GM19395 (cell line): ENCODE measurements at regions not wholly inside any gene's neighbourhood (a gene's known extent, or its start where the extent isn't known, plus 50 kb on each side); places are given as distances from the start of the nearest gene placed in this dataset.
"Not testable (repeated sequence)": the region's sequence is repeated elsewhere in the genome, so short reads cannot be mapped to it uniquely, and the experiment has no call there.

Experiments
- ATAC-seq: cut with Tn5 transposase; IDR thresholded peaks from one replicate; pipeline ENCODE4 v1.9.1; 2021; ENCODE audit warnings: mild to moderate bottlenecking, moderate library complexity; ENCODE audit not compliant: unreplicated experiment

GRCh38 chr6:112574190-112574589, 227.1 kb downstream of the RFPL4B start:
- ATAC-seq: no peak

GRCh38 chr6:112575309-112575834, 228.2 kb downstream of the RFPL4B start:
- no peak for ATAC-seq

GRCh38 chr6:112576423-112576822, 229.3 kb downstream of the RFPL4B start:
- ATAC-seq: no peak

GRCh38 chr6:112579601-112580000, 232.5 kb downstream of the RFPL4B start:
- ATAC-seq: no peak

GRCh38 chr6:112581015-112581414, 233.9 kb downstream of the RFPL4B start:
- ATAC-seq: no peak

GRCh38 chr6:112590326-112590725, 243.2 kb downstream of the RFPL4B start:
- no peak for ATAC-seq

GRCh38 chr6:112591329-112591728, 244.2 kb downstream of the RFPL4B start:
- ATAC-seq: no peak

GRCh38 chr6:112592159-112592558, 245.0 kb downstream of the RFPL4B start:
- ATAC-seq: no peak

GRCh38 chr6:112594886-112595594, 247.9 kb downstream of the RFPL4B start:
- ATAC-seq: no peak

GRCh38 chr6:112595841-112596240, 248.7 kb downstream of the RFPL4B start:
- ATAC-seq: no peak

- no peak for ATAC-seq
These were observed 250.0 kb downstream of the RFPL4B start for GRCh38 chr6:112597176-112597575.

- ATAC-seq: no peak
These were observed 253.0 kb downstream of the RFPL4B start for GRCh38 chr6:112600168-112600567.

GRCh38 chr6:112603726-112604125, 256.6 kb downstream of the RFPL4B start:
- ATAC-seq: no peak

GRCh38 chr6:112606656-112607435, 259.7 kb downstream of the RFPL4B start:
- ATAC-seq: no peak

- not testable (repeated sequence) for ATAC-seq
These were observed 261.8 kb downstream of the RFPL4B start for GRCh38 chr6:112608925-112609324.

GRCh38 chr6:112613410-112613809, 266.3 kb downstream of the RFPL4B start:
- no peak for ATAC-seq

- ATAC-seq: no peak
These were observed 271.7 kb downstream of the RFPL4B start for GRCh38 chr6:112618849-112619248.

GRCh38 chr6:112620812-112621569, 273.9 kb downstream of the RFPL4B start:
- no peak for ATAC-seq

GRCh38 chr6:112622036-112622435, 274.9 kb downstream of the RFPL4B start:
- ATAC-seq: no peak

- peak; percentile 89 for ATAC-seq
These were observed 279.4 kb downstream of the RFPL4B start for GRCh38 chr6:112626468-112627082.

- no peak for ATAC-seq
These were observed 287.2 kb downstream of the RFPL4B start for GRCh38 chr6:112634376-112634775.
